Vagina (tissue), 2 donors: ENCODE measurements at regions not wholly inside any gene's neighbourhood (a gene's known extent, or its start where the extent isn't known, plus 50 kb on each side); places are given as distances from the start of the nearest gene placed in this dataset.

ENCODE experiments used
- DNase-seq, 2 donors: peaks; one replicate each; pipeline ENCODE4 v3.0.0-alpha.2; 2017; ENCODE audit errors: extremely low spot score in 2 of 2
- H3K27ac ChIP-seq: fragments of 200-600 bp; sonication (generic); one replicate; pipeline ENCODE4 v1.5.1; 2019
- H3K27me3 ChIP-seq: fragments of 200-600 bp; sonication (generic); one replicate; pipeline ENCODE4 v1.5.1; 2019
- H3K36me3 ChIP-seq, 2 donors: fragments of 200-600 bp; sonication (generic); one replicate each; pipeline ENCODE4 v1.5.1; 2017 to 2019
- H3K4me1 ChIP-seq: fragments of 200-600 bp; sonication (generic); one replicate; pipeline ENCODE4 v1.5.1; 2019
- H3K4me3 ChIP-seq, 2 donors: fragments of 200-600 bp; sonication (generic); 1 replicate in 1 of 2; 2 replicates in 1 of 2; pipeline ENCODE4 v1.5.1; 2016 to 2019
- H3K9me3 ChIP-seq: fragments of 200-600 bp; sonication (generic); one replicate; pipeline ENCODE4 v1.5.1; 2019
- CTCF ChIP-seq, 3 experiments: fragments of 450-650 bp in 2 of 3; fragments of 200-600 bp in 1 of 3; sonication (generic) in 1 of 3; IDR thresholded peaks; one replicate each; pipeline ENCODE4 v1.5.1; 2017 to 2019; ENCODE audit warnings: antibody characterized with exemption in 3 of 3, mild to moderate bottlenecking in 2 of 3, moderate library complexity in 2 of 3
- POLR2A ChIP-seq, 2 donors: fragments of 450-650 bp; IDR thresholded peaks; one replicate each; pipeline ENCODE4 v1.6.1; 2017; ENCODE audit warnings: antibody characterized with exemption in 2 of 2, mild to moderate bottlenecking in 2 of 2, moderate library complexity in 2 of 2
- POLR2AphosphoS5 ChIP-seq, 2 donors: sonication (generic); formaldehyde crosslinking; IDR thresholded peaks; one replicate each; pipeline ENCODE4 v1.9.0; 2017; ENCODE audit warnings: antibody characterized with exemption in 2 of 2, mild to moderate bottlenecking in 2 of 2, low read depth in 1 of 2; ENCODE audit not compliant: insufficient read depth in 1 of 2
- intact Hi-C: fragments of 100-400 bp; cut with DNase I; formaldehyde crosslinking; loops from one replicate; pipeline ENCODE4 v1.15.1; 2023

DNA sequence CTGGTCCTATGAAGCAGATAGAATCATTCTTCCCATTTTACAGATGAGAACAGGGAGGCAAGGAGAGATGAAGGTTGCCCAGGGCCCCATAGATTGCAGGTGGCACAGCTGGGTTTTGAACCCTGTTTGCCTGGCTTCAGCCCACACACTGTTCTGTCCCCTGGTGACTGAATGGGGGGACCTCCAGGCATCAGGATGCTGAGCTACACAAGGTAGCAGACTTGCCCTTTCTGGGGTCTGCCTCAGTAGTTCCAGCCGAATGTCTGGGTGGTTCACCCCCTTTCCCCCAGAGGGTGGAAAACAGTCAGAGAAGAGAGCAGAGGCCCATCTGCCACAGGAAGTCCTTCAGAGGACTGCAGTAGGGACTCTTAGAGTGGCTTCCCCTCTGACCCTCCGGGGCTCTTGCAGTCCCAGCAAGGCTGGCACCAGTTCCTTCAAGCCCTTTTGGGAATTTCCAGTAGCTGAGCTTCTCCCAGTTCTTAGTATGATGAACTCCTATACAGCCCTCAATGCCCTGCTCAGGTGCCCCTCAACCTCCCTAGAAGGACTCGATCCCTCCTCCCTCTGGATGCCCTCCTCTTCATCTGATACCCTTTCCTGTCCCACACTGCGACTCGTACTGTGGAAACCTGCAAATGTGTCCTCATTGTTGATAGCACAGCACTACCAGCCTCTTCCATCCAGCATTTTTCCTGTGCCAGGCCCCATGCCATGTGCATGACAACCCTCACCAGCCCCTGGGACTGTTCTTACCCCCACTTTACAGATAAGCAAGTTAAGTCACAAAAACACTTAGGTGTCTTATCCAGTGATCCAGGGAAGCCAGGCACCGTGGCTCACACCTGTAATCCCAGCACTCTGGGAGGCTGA is 82.8 kb downstream of the IGLL1 start:
- DNase-seq = peak in 1 of 2 donors; percentile 72
- H3K4me3 ChIP-seq = no peak overlapping the region
- no peaks in the 10 kb centered on the region for H3K36me3 ChIP-seq
- no peaks in the 10 kb centered on the region for H3K4me1 ChIP-seq
- no peaks in the 10 kb centered on the region for H3K27me3 ChIP-seq
- H3K9me3 ChIP-seq = no peaks in the 10 kb centered on the region
- no peak overlapping the region for H3K27ac ChIP-seq
- TF ChIP-seq CTCF (IDR thresholded peaks at IDR 0.05) (no peak), POLR2AphosphoS5 (IDR thresholded peaks at IDR 0.05; ENCODE audit: insufficient read depth in 1 of 2, low read depth in 1 of 2) (no peak), POLR2A (IDR thresholded peaks at IDR 0.05) (no peak)
- intact Hi-C loops = no loop called here

DNA sequence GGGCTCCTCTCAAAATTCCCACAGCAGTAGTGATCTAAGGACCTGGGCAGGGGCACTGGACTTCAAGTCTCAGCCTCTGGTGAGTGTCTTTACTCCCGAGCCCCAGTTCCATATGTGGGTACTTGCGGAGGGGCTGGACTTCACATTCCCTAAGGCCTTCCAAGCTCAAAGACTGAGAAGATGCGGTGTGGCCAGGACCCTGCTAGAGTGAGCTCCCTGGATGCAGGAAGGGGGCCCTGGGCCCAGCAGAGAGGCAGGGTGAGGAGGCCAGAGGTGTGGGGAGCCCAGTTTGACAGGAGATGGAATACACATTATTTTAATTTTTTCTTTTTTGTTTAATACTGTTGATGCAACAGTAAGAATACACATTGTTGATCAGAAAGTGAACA is 83.7 kb downstream of the IGLL1 start:
- H3K27ac ChIP-seq = no peak overlapping the region
- intact Hi-C loops = no loop called here
- H3K4me1 ChIP-seq = no peaks in the 10 kb centered on the region
- no peak for DNase-seq
- TF ChIP-seq POLR2A (IDR thresholded peaks at IDR 0.05) (no peak), CTCF (IDR thresholded peaks at IDR 0.05) (no peak)
- H3K9me3 ChIP-seq = no peaks in the 10 kb centered on the region
- no peaks in the 10 kb centered on the region for H3K36me3 ChIP-seq
- no peak overlapping the region for H3K4me3 ChIP-seq
- H3K27me3 ChIP-seq = no peaks in the 10 kb centered on the region

GRCh38 chr22:23495614-23496444 is 84.3 kb downstream of the IGLL1 start:
- Histone ChIP-seq H3K36me3 (no peaks in the 10 kb centered on the region), H3K9me3 (no peaks in the 10 kb centered on the region), H3K4me1 (no peaks in the 10 kb centered on the region), H3K4me3 (no peak overlapping the region), H3K27me3 (no peaks in the 10 kb centered on the region), H3K27ac (no peak overlapping the region)
- no peak for TF ChIP-seq POLR2A (IDR thresholded peaks at IDR 0.05)
- no peak for TF ChIP-seq CTCF (IDR thresholded peaks at IDR 0.05)
- TF ChIP-seq POLR2AphosphoS5 (IDR thresholded peaks at IDR 0.05; ENCODE audit: insufficient read depth in 1 of 2, low read depth in 1 of 2) = no peak
- intact Hi-C loops = no loop called here
- DNase-seq = peak in 1 of 2 donors; percentile 70

- Histone ChIP-seq H3K9me3 (no peaks in the 10 kb centered on the region), H3K36me3 (no peaks in the 10 kb centered on the region), H3K4me3 (no peak overlapping the region), H3K4me1 (no peaks in the 10 kb centered on the region), H3K27me3 (no peaks in the 10 kb centered on the region), H3K27ac (no peak overlapping the region)
- DNase-seq = no peak
- TF ChIP-seq CTCF (IDR thresholded peaks at IDR 0.05) (no peak), POLR2A (IDR thresholded peaks at IDR 0.05) (no peak), POLR2AphosphoS5 (IDR thresholded peaks at IDR 0.05; ENCODE audit: insufficient read depth in 1 of 2, low read depth in 1 of 2) (no peak)
- intact Hi-C loops = no loop called here
Measured at GRCh38 chr22:23494930-23495266, 85.2 kb downstream of the IGLL1 start.

DNA sequence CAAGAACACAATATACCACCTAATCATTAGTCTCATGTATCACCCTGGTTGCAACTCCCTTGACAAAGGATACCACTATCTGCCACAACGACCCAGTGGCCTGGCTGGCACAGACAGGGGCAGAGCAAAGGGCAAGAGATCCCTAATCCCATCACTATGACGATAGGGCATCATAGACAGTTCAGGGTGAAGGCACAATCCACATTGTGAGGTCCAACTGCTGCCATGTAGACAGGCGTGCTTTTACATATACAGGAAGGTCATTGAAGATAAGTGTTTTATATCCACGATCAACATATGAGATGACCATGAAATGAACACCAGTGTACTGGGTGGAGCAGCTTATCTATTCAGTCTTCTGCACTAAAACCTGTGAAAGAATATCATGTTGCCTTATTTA is 94.6 kb downstream of the IGLL1 start:
- H3K4me3 ChIP-seq = no peak overlapping the region
- no peak for TF ChIP-seq POLR2A (IDR thresholded peaks at IDR 0.05)
- TF ChIP-seq CTCF (IDR thresholded peaks at IDR 0.05) = no peak
- no peak for TF ChIP-seq POLR2AphosphoS5 (IDR thresholded peaks at IDR 0.05; ENCODE audit: insufficient read depth in 1 of 2, low read depth in 1 of 2)
- intact Hi-C loops = no loop called here

More for the DNA sequence above, 94.6 kb downstream of the IGLL1 start:
- no peaks in the 10 kb centered on the region for H3K9me3 ChIP-seq
- H3K4me1 ChIP-seq = no peaks in the 10 kb centered on the region
- peak in 1 of 2 donors; percentile 43 for DNase-seq
- no peak overlapping the region for H3K27ac ChIP-seq
- no peaks in the 10 kb centered on the region for H3K36me3 ChIP-seq
- H3K27me3 ChIP-seq = no peaks in the 10 kb centered on the region
